Loucy (cell line): ENCODE measurements at regions not wholly inside any gene's neighbourhood (a gene's known extent, or its start where the extent isn't known, plus 50 kb on each side); places are given as distances from the start of the nearest gene placed in this dataset.

Experiments
- CTCF ChIP-seq: fragments of 200-600 bp; sonication (generic); conservative IDR thresholded peaks from 2 replicates; pipeline ENCODE4 v1.5.1; 2014; ENCODE audit warnings: mild to moderate bottlenecking, antibody characterized with exemption, low read length
- EZH2phosphoT487 ChIP-seq: fragments of 200-600 bp; IDR thresholded peaks from 2 replicates; pipeline ENCODE4 v1.6.1; 2018; ENCODE audit warnings: antibody characterized with exemption, mild to moderate bottlenecking, moderate library complexity, borderline replicate concordance

- TF ChIP-seq CTCF: no peak
- no peak for TF ChIP-seq EZH2phosphoT487
Measured at GRCh38 chr16:59204589-59204988, 470.5 kb upstream of the GOT2 start.
